K562 (cell line): ENCODE measurements at regions not wholly inside any gene's neighbourhood (a gene's known extent, or its start where the extent isn't known, plus 50 kb on each side); places are given as distances from the start of the nearest gene placed in this dataset.

Source experiments
- ZFP30 ChIP-seq: fragments of 250-450 bp; sonication (Bioruptor Pico); IDR thresholded peaks from 2 replicates; pipeline ENCODE4 v1.8.0; 2022; ENCODE audit warnings: moderate library complexity, mild to moderate bottlenecking, inconsistent platforms, borderline replicate concordance
- ZNF76 ChIP-seq: fragments of 250-450 bp; sonication (Bioruptor Pico); IDR thresholded peaks from 2 replicates; pipeline ENCODE4 v1.4.0; 2020; ENCODE audit warnings: mild to moderate bottlenecking, moderate library complexity, borderline replicate concordance

DNA sequence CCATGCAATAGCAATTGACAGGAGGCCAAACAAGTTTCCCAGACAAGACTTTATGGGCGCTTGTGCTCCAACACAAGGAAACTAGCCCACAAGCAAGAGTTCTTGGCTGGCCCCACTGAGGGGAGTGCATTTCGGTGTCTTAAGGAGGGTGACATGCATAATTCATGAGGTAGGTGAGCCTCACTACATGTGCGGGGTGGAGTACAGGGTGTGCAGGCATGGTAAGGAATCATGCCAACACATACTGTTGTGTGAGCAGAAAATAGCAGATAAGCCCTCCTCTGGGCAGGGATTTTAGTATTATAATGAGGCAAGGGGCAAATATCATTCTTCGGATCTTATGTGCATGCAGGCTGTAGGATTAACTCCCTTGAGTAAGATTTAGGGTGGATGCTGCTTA lies 78.7 kb upstream of the SLC1A4 start:
- TF ChIP-seq ZNF76 (CRISPR knock-in tag): no peak
- no peak for TF ChIP-seq ZFP30 (CRISPR knock-in tag)
